ENCODE measurements at regions not wholly inside any gene's neighbourhood (a gene's known extent, or its start where the extent isn't known, plus 50 kb on each side); places are given as distances from the start of the nearest gene placed in this dataset.

DNA sequence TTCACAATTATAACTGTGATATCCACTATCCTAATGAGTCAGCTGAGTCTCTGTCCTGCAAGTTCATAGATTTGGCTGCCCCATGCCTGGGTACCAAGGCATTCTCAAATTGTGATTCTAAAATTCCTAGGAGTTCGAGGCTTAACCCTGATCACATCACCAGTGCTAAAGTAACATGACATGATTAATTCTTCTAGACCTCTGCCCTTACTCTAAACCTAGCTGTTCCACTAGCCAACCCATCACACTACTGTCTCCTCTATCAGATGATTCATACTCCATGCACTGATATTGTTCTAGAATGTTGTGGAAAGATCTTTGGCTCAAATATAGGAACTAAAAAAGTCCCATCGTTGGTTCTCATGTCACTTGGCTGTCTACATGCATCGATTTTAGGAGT is 487.6 kb downstream of the PIK3C3 start:
- no peak overlapping the region for H3K9ac ChIP-seq (ENCODE audit: low read depth in 2 of 2, low read length in 2 of 2)
- no peaks in the 10 kb centered on the region for H3K36me3 ChIP-seq
- no peaks in the 10 kb centered on the region for H3K4me1 ChIP-seq
- no peak overlapping the region for H3K27ac ChIP-seq
- no peak for DNase-seq
- TF ChIP-seq, protein P1, sequence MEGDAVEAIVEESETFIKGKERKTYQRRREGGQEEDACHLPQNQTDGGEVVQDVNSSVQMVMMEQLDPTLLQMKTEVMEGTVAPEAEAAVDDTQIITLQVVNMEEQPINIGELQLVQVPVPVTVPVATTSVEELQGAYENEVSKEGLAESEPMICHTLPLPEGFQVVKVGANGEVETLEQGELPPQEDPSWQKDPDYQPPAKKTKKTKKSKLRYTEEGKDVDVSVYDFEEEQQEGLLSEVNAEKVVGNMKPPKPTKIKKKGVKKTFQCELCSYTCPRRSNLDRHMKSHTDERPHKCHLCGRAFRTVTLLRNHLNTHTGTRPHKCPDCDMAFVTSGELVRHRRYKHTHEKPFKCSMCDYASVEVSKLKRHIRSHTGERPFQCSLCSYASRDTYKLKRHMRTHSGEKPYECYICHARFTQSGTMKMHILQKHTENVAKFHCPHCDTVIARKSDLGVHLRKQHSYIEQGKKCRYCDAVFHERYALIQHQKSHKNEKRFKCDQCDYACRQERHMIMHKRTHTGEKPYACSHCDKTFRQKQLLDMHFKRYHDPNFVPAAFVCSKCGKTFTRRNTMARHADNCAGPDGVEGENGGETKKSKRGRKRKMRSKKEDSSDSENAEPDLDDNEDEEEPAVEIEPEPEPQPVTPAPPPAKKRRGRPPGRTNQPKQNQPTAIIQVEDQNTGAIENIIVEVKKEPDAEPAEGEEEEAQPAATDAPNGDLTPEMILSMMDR (IDR thresholded peaks at IDR 0.05) = no peak
- H3K9me3 ChIP-seq = no peaks in the 10 kb centered on the region
- H3K27me3 ChIP-seq = no peaks in the 10 kb centered on the region
- no peak overlapping the region for H3K4me3 ChIP-seq
- intact Hi-C loops (cut with DNase I) = no loop called here

- intact Hi-C loops (cut with DNase I) = no loop called here
- Histone ChIP-seq H3K27ac (no peak overlapping the region), H3K27me3 (no peaks in the 10 kb centered on the region), H3K9me3 (no peaks in the 10 kb centered on the region), H3K36me3 (no peaks in the 10 kb centered on the region), H3K4me3 (no peak overlapping the region), H3K9ac (ENCODE audit: low read depth in 2 of 2, low read length in 2 of 2) (no peak overlapping the region), H3K4me1 (no peaks in the 10 kb centered on the region)
- DNase-seq = no peak
- TF ChIP-seq, protein P1 (IDR thresholded peaks at IDR 0.05) = no peak
Measured at GRCh38 chr18:42444349-42444748, 489.3 kb downstream of the PIK3C3 start.

DNA sequence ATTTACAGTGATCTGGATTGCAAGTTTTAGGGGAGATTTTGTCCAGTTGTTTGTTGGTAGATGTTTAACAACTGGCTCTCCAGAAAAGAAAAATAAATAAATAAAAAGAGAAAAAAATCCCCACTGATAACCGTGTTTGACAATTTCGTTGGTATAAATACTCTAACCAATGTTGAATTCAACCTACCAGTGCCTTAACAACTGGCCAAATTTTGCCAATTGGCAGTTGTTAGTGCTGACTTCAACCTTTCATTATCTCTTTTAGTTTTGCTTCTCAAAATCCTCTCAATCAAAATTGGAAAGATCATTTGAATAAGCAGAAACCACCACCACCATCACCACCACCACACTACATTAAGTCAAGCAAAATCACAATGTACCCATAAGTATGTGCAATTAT is 490.3 kb downstream of the PIK3C3 start:
- TF ChIP-seq, protein P1 (IDR thresholded peaks at IDR 0.05) = no peak
- Histone ChIP-seq H3K4me1 (no peaks in the 10 kb centered on the region), H3K9me3 (no peaks in the 10 kb centered on the region), H3K9ac (ENCODE audit: low read depth in 2 of 2, low read length in 2 of 2) (no peak overlapping the region), H3K36me3 (no peaks in the 10 kb centered on the region), H3K27me3 (no peaks in the 10 kb centered on the region), H3K4me3 (no peak overlapping the region), H3K27ac (no peak overlapping the region)
- no peak for DNase-seq
- intact Hi-C loops (cut with DNase I) = no loop called here

DNA sequence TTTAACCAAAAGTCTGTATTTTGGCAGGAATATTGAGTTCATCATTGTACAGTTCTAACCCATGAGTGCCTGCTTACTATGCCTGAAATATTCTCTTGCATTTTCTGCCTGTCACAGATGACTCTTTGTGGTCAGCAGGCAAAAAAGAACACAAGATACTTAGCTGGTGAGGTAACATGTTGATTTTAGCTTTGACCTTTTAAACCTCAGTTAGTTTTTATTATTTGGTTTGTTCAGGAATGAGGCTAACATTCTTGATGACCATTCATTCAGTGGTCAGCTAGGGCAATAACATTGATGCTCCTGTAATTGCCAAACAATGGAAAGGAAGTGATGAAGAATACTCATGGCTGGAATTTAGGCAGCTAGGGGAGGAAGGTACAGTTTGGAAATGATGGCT is 491.2 kb downstream of the PIK3C3 start:
- Histone ChIP-seq H3K27me3 (no peaks in the 10 kb centered on the region), H3K27ac (no peak overlapping the region), H3K9ac (ENCODE audit: low read depth in 2 of 2, low read length in 2 of 2) (no peak overlapping the region), H3K4me3 (no peak overlapping the region), H3K4me1 (no peaks in the 10 kb centered on the region), H3K9me3 (no peaks in the 10 kb centered on the region), H3K36me3 (no peaks in the 10 kb centered on the region)
- intact Hi-C loops (cut with DNase I) = no loop called here
- DNase-seq = no peak
- TF ChIP-seq, protein P1 (IDR thresholded peaks at IDR 0.05) = no peak

- no peak overlapping the region for H3K9ac ChIP-seq (ENCODE audit: low read depth in 2 of 2, low read length in 2 of 2)
- no peak for DNase-seq
- H3K4me3 ChIP-seq = no peak overlapping the region
- intact Hi-C loops (cut with DNase I) = no loop called here
- H3K36me3 ChIP-seq = no peaks in the 10 kb centered on the region
- H3K9me3 ChIP-seq = no peaks in the 10 kb centered on the region
- H3K27ac ChIP-seq = no peak overlapping the region
- TF ChIP-seq, protein P1 (IDR thresholded peaks at IDR 0.05) = no peak
- H3K27me3 ChIP-seq = no peaks in the 10 kb centered on the region
- H3K4me1 ChIP-seq = no peaks in the 10 kb centered on the region
Measured at GRCh38 chr18:42447688-42448087, 492.7 kb downstream of the PIK3C3 start.

GRCh38 chr18:42458226-42458625 is 503.2 kb downstream of the PIK3C3 start:
- H3K9ac ChIP-seq (ENCODE audit: low read depth in 2 of 2, low read length in 2 of 2) = no peak overlapping the region
- no peak overlapping the region for H3K4me3 ChIP-seq
- DNase-seq = no peak
- no peaks in the 10 kb centered on the region for H3K27me3 ChIP-seq
- H3K4me1 ChIP-seq = no peaks in the 10 kb centered on the region
- no peaks in the 10 kb centered on the region for H3K36me3 ChIP-seq
- H3K9me3 ChIP-seq = no peaks in the 10 kb centered on the region
- intact Hi-C loops (cut with DNase I) = no loop called here
- TF ChIP-seq, protein P1 (IDR thresholded peaks at IDR 0.05) = no peak
- H3K27ac ChIP-seq = no peak overlapping the region
